ENCODE measurements at regions not wholly inside any gene's neighbourhood (a gene's known extent, or its start where the extent isn't known, plus 50 kb on each side); places are given as distances from the start of the nearest gene placed in this dataset.

DNA sequence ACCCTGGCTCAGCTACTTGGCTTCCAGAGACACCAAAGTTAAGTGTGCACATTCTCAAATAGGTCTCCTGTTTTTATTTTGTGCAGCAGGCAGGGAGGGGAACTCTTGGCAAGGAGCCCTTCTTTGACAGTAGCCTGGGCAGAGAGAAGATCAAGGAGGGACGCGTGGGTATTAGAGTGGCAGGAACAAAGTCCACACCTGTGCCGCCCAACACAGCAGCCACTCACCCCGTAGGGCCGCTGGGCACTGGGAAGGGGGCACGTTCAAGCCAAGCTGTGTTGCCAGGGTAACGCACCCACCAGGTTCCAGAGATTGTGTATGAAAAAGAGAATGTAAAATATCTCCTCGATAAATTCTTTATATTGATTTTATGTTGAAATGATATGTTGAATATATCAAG is 229.3 kb upstream of the AGAP1 start:
- TF ChIP-seq POLR2A (IDR thresholded peaks at IDR 0.05; ENCODE audit: low read depth, low read length) = no peak
- no peak for TF ChIP-seq POLR2AphosphoS5 (IDR thresholded peaks at IDR 0.05; ENCODE audit: low read depth, low read length)
- TF ChIP-seq TAF1 (IDR thresholded peaks at IDR 0.05; ENCODE audit: borderline replicate concordance, low read depth, low read length) = no peak
